IMR-90 (cell line): ENCODE measurements at regions not wholly inside any gene's neighbourhood (a gene's known extent, or its start where the extent isn't known, plus 50 kb on each side); places are given as distances from the start of the nearest gene placed in this dataset.

Experiments
- ATAC-seq: fragments of 200-7000 bp; cut with Tn5 transposase; 2 replicates; pipeline ENCODE4 v1.9.1; 2020; ENCODE audit warnings: low read depth, mild to moderate bottlenecking, moderate library complexity
- BruUV-seq: library from RNA; stranded (reverse); fragments of 400-500 nt; replicated peaks from 2 replicates; lab custom pipeline; 2021; lab: Mats Ljungman, UMichigan
- CTCF ChIA-PET: fragments of 300-600 bp; formaldehyde crosslinking; extraction: SDS; loops from one replicate; lab custom pipeline; 2021; ENCODE audit warnings: antibody characterized with exemption; lab: Yijun Ruan, JAX
- POLR2A ChIA-PET: fragments of 300-600 bp; sonication (Branson Sonifier 250); formaldehyde crosslinking; loops from one replicate; lab custom pipeline; 2022; ENCODE audit warnings: antibody characterized with exemption; ENCODE audit not compliant: unreplicated experiment; lab: Charles Lee
- DNase-seq: peaks from one replicate; pipeline ENCODE4 v3.0.0; 2013
- H2AFZ ChIP-seq: replicated peaks from 2 replicates; pipeline ENCODE3; 2013; ENCODE audit warnings: low read length, mild to moderate bottlenecking; ENCODE audit not compliant: poor library complexity
- H2AK5ac ChIP-seq: 2 replicates; pipeline ENCODE4 v1.6.1; 2013; ENCODE audit warnings: low read depth, low read length, inconsistent platforms
- H2AK9ac ChIP-seq: replicated peaks from 2 replicates; pipeline ENCODE3; 2013; ENCODE audit warnings: mild to moderate bottlenecking, low read depth, low read length, moderate library complexity; ENCODE audit not compliant: poor library complexity
- H2BK120ac ChIP-seq: 2 replicates; pipeline ENCODE4 v1.6.1; 2013; ENCODE audit warnings: low read depth, low read length, inconsistent platforms
- H2BK15ac ChIP-seq: 3 replicates; pipeline ENCODE4 v1.6.1; 2013; ENCODE audit warnings: low read depth, low read length, inconsistent platforms
- H2BK20ac ChIP-seq: 2 replicates; pipeline ENCODE4 v1.6.1; 2013; ENCODE audit warnings: low read depth, mild to moderate bottlenecking, inconsistent platforms, low read length, moderate library complexity
- H2BK5ac ChIP-seq: 2 replicates; pipeline ENCODE4 v1.6.1; 2013; ENCODE audit warnings: mild to moderate bottlenecking, low read depth, low read length, inconsistent platforms; ENCODE audit not compliant: poor library complexity, severe bottlenecking
- H3K14ac ChIP-seq: replicated peaks from 2 replicates; pipeline ENCODE4 v1.6.1; 2013; ENCODE audit warnings: low read depth, low read length, inconsistent platforms
- H3K18ac ChIP-seq: 2 replicates; pipeline ENCODE4 v1.6.1; 2013; ENCODE audit warnings: low read depth, low read length, control low read depth
- H3K23ac ChIP-seq: 2 replicates; pipeline ENCODE4 v1.6.1; 2013; ENCODE audit warnings: low read depth, low read length, inconsistent platforms
- H3K27ac ChIP-seq: 2 replicates; pipeline ENCODE4 v1.5.1; 2013; ENCODE audit warnings: mild to moderate bottlenecking, control low read depth, low read length; ENCODE audit not compliant: insufficient read depth
- H3K27me3 ChIP-seq: 2 replicates; pipeline ENCODE4 v1.6.1; 2013; ENCODE audit warnings: low read length; ENCODE audit not compliant: control insufficient read depth, insufficient read depth
- H3K36me3 ChIP-seq: 2 replicates; pipeline ENCODE4 v1.6.1; 2013; ENCODE audit warnings: low read length, mixed read lengths; ENCODE audit not compliant: control insufficient read depth, insufficient read depth
- H3K4ac ChIP-seq: 2 replicates; pipeline ENCODE4 v1.6.1; 2013; ENCODE audit warnings: low read depth, low read length, inconsistent platforms
- H3K4me1 ChIP-seq: 2 replicates; pipeline ENCODE4 v1.6.1; 2013; ENCODE audit warnings: low read length, mixed read lengths; ENCODE audit not compliant: control insufficient read depth, insufficient read depth
- H3K4me2 ChIP-seq: 2 replicates; pipeline ENCODE4 v1.6.1; 2013; ENCODE audit warnings: low read depth, mild to moderate bottlenecking, control low read depth, low read length, moderate library complexity
- H3K4me3 ChIP-seq: 2 replicates; pipeline ENCODE4 v1.5.1; 2013; ENCODE audit warnings: low read depth, mild to moderate bottlenecking, control low read depth, low read length, moderate library complexity; ENCODE audit not compliant: insufficient read depth
- H3K56ac ChIP-seq: 2 replicates; pipeline ENCODE4 v1.6.1; 2013; ENCODE audit warnings: low read length, inconsistent platforms; ENCODE audit not compliant: insufficient read depth; ENCODE audit errors: extremely low read depth
- H3K79me1 ChIP-seq, 2 experiments: 2 replicates each; pipeline ENCODE4 v1.6.1; 2013; ENCODE audit warnings: low read length in 2 of 2, inconsistent platforms in 1 of 2, low read depth in 1 of 2
- H3K9ac ChIP-seq: 2 replicates; pipeline ENCODE4 v1.6.1; 2013; ENCODE audit warnings: low read depth, low read length, control low read depth
- H3K9me1 ChIP-seq: 2 replicates; pipeline ENCODE4 v1.6.1; 2013; ENCODE audit warnings: low read length, inconsistent platforms; ENCODE audit not compliant: insufficient read depth
- H3K9me3 ChIP-seq: 2 replicates; pipeline ENCODE4 v1.6.1; 2013; ENCODE audit warnings: low read length; ENCODE audit not compliant: control insufficient read depth, insufficient read depth
- H4K20me1 ChIP-seq: 2 replicates; pipeline ENCODE4 v1.6.1; 2013; ENCODE audit warnings: low read length, inconsistent platforms; ENCODE audit not compliant: insufficient read depth
- H4K5ac ChIP-seq: 2 replicates; pipeline ENCODE4 v1.6.1; 2013; ENCODE audit warnings: mild to moderate bottlenecking, low read depth, low read length, control low read depth
- H4K8ac ChIP-seq, 2 experiments: 2 replicates each; pipeline ENCODE4 v1.6.1; 2013; ENCODE audit warnings: low read depth in 2 of 2, low read length in 2 of 2, control low read depth in 1 of 2, inconsistent platforms in 1 of 2
- H4K91ac ChIP-seq: 2 replicates; pipeline ENCODE4 v1.6.1; 2013; ENCODE audit warnings: low read depth, low read length, inconsistent platforms; ENCODE audit not compliant: insufficient read depth
- BHLHE40 ChIP-seq: fragments of 150-350 bp; IDR thresholded peaks from 2 replicates; pipeline ENCODE4 v1.6.1; 2016; ENCODE audit warnings: mild to moderate bottlenecking, low read depth, low read length
- CEBPB ChIP-seq: IDR thresholded peaks from 2 replicates; pipeline ENCODE4 v1.6.1; 2012; ENCODE audit warnings: low read depth, low read length, improper control_type of control experiment
- CHD1 ChIP-seq: IDR thresholded peaks from 2 replicates; pipeline ENCODE4 v1.6.1; 2012; ENCODE audit warnings: low read depth, low read length, improper control_type of control experiment
- FOS ChIP-seq: fragments of 150-350 bp; IDR thresholded peaks from 2 replicates; pipeline ENCODE4 v1.6.1; 2016; ENCODE audit warnings: low read depth, low read length
- MAFK ChIP-seq: IDR thresholded peaks from 2 replicates; pipeline ENCODE4 v1.6.1; 2012; ENCODE audit warnings: low read depth, low read length, improper control_type of control experiment
- MAZ ChIP-seq: IDR thresholded peaks from 2 replicates; pipeline ENCODE4 v1.6.1; 2012; ENCODE audit warnings: low read depth, mild to moderate bottlenecking, low read length, improper control_type of control experiment, moderate library complexity, borderline replicate concordance
- MXI1 ChIP-seq: IDR thresholded peaks from 2 replicates; pipeline ENCODE4 v1.6.1; 2012; ENCODE audit warnings: low read depth, mild to moderate bottlenecking, low read length, moderate library complexity, borderline replicate concordance
- NFE2L2 ChIP-seq: fragments of 150-350 bp; IDR thresholded peaks from 2 replicates; pipeline ENCODE4 v1.6.1; 2016; ENCODE audit warnings: low read depth, mild to moderate bottlenecking, low read length
- POLR2A ChIP-seq: IDR thresholded peaks from 2 replicates; pipeline ENCODE4 v1.6.1; 2012; ENCODE audit warnings: mild to moderate bottlenecking, low read depth, low read length
- RAD21 ChIP-seq: IDR thresholded peaks from 2 replicates; pipeline ENCODE4 v1.6.1; 2012; ENCODE audit warnings: low read length, improper control_type of control experiment
- RCOR1 ChIP-seq: IDR thresholded peaks from 2 replicates; pipeline ENCODE4 v1.6.1; 2012; ENCODE audit warnings: mild to moderate bottlenecking, low read length, improper control_type of control experiment; ENCODE audit not compliant: insufficient replicate concordance
- RFX5 ChIP-seq: IDR thresholded peaks from 2 replicates; pipeline ENCODE4 v1.8.0; 2012; ENCODE audit warnings: low read depth, mild to moderate bottlenecking, low read length, moderate library complexity
- SMC3 ChIP-seq: fragments of 150-350 bp; IDR thresholded peaks from 2 replicates; pipeline ENCODE4 v1.6.1; 2016; ENCODE audit warnings: low read depth, mild to moderate bottlenecking, antibody characterized with exemption, low read length, moderate library complexity
- WGBS, 2 experiments: methylation state at CpG; one replicate each; pipeline versions ENCODE4 v1.1.5 to v1.1.7; 2013; ENCODE audit warnings: missing lambda C conversion rate in 2 of 2; ENCODE audit not compliant: insufficient read length in 1 of 2; ENCODE audit errors: extremely low coverage in 2 of 2; 5-methylcytosine and 5-hydroxymethylcytosine counted together
- dilution Hi-C: fragments of 300-500 bp; cut with HindIII; formaldehyde crosslinking; loops from one replicate; pipeline ENCODE4 v1.14.3; 2018; ENCODE audit warnings: low sequenced_read_pairs; ENCODE audit not compliant: unreplicated experiment
- in situ Hi-C: fragments of 300-500 bp; cut with MboI; formaldehyde crosslinking; loops from 3 replicates; pipeline ENCODE4 v1.14.3; 2019; ENCODE audit warnings: low sequenced_read_pairs, inconsistent platforms, mixed read lengths
- intact Hi-C: fragments of 100-400 bp; cut with micrococcal nuclease; formaldehyde crosslinking; loops from 2 replicates; pipeline ENCODE4 v1.10.0; 2022
- TF ChIP-seq, protein P1 (sequence below): fragments of 150-350 bp; IDR thresholded peaks from 2 replicates; pipeline ENCODE4 v1.6.1; 2017; ENCODE audit warnings: mild to moderate bottlenecking, antibody characterized with exemption, low read length, low read depth
- TF ChIP-seq, protein P2 (sequence below): fragments of 150-350 bp; IDR thresholded peaks from 2 replicates; pipeline ENCODE4 v1.6.1; 2016; ENCODE audit warnings: low read depth, mild to moderate bottlenecking, low read length, moderate library complexity, borderline replicate concordance
- TF ChIP-seq, protein P3 (sequence below): conservative IDR thresholded peaks from 2 replicates; pipeline ENCODE4 v1.5.1; 2012; ENCODE audit warnings: mild to moderate bottlenecking, low read depth, low read length, improper control_type of control experiment

DNA sequence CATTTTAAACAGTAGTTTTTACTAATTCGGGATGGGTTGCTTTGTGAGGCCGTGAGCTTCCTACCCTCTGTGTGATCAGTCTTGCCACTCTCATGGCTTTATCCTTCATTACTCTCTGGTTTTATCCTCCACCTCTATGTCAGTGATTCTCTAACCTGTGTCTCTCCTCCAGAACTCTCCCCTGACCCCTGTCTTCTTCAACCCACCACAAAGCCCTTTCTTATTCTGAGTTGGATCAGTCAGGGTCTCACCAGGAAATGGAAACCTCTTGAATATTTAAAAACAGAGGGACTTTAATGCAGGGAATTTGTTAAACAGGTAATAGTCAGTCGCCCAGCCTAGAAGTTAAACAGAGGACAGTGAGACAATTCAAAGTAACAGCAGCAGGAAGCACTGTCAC lies 64.2 kb upstream of the ADPGK start:
- H3K18ac ChIP-seq: no peak overlapping the region
- DNase-seq: no peak
- no peak overlapping the region for H2BK120ac ChIP-seq
- H4K20me1 ChIP-seq: no peaks in the 10 kb centered on the region
- ChIA-PET POLR2A (no interaction called here), CTCF (no interaction called here)
- no peak overlapping the region for H4K8ac ChIP-seq
- H4K5ac ChIP-seq: no peak overlapping the region
- in situ Hi-C loops: no loop called here
- H3K9me1 ChIP-seq: no peaks in the 10 kb centered on the region
- H3K4me2 ChIP-seq: no peak overlapping the region
- H2AK9ac ChIP-seq: no peak overlapping the region
- peaks cover 26% of the 10 kb centered on the region for H3K27me3 ChIP-seq
- WGBS, 2 experiments: no CpG with 5 or more reads among the region's 3 CpGs
- H2BK20ac ChIP-seq: no peak overlapping the region
- no peaks in the 10 kb centered on the region for H3K36me3 ChIP-seq
- H3K4me1 ChIP-seq: no peaks in the 10 kb centered on the region
- H3K14ac ChIP-seq: no peak overlapping the region
- H3K4me3 ChIP-seq: no peak overlapping the region
- no peaks in the 10 kb centered on the region for H3K9me3 ChIP-seq
- H3K79me1 ChIP-seq: no peaks in the 10 kb centered on the region
- no peak overlapping the region for H3K23ac ChIP-seq
- H2BK5ac ChIP-seq: no peak overlapping the region
- no TSS peak for BruUV-seq
- no peak overlapping the region for H2AK5ac ChIP-seq
- dilution Hi-C loops: no loop called here
- H3K4ac ChIP-seq: no peak overlapping the region
- H2AFZ ChIP-seq: no peak overlapping the region
- intact Hi-C loops: no loop called here
- no peak overlapping the region for H2BK15ac ChIP-seq
- H4K91ac ChIP-seq: no peak overlapping the region
- H3K27ac ChIP-seq: no peak overlapping the region
- no peak overlapping the region for H3K9ac ChIP-seq
- H3K56ac ChIP-seq: no peak overlapping the region
- ATAC-seq: no peak
- TF ChIP-seq, protein P1, sequence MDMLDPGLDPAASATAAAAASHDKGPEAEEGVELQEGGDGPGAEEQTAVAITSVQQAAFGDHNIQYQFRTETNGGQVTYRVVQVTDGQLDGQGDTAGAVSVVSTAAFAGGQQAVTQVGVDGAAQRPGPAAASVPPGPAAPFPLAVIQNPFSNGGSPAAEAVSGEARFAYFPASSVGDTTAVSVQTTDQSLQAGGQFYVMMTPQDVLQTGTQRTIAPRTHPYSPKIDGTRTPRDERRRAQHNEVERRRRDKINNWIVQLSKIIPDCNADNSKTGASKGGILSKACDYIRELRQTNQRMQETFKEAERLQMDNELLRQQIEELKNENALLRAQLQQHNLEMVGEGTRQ: no peak
- TF ChIP-seq POLR2A: no peak
- TF ChIP-seq NFE2L2: no peak
- no peak for TF ChIP-seq MAFK
- no peak for TF ChIP-seq RCOR1
- no peak for TF ChIP-seq BHLHE40
- no peak for TF ChIP-seq CEBPB
- TF ChIP-seq RFX5: no peak
- TF ChIP-seq, protein P2, sequence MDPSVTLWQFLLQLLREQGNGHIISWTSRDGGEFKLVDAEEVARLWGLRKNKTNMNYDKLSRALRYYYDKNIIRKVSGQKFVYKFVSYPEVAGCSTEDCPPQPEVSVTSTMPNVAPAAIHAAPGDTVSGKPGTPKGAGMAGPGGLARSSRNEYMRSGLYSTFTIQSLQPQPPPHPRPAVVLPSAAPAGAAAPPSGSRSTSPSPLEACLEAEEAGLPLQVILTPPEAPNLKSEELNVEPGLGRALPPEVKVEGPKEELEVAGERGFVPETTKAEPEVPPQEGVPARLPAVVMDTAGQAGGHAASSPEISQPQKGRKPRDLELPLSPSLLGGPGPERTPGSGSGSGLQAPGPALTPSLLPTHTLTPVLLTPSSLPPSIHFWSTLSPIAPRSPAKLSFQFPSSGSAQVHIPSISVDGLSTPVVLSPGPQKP: no peak
- TF ChIP-seq MAZ: no peak
- no peak for TF ChIP-seq RAD21
- TF ChIP-seq SMC3: no peak
- TF ChIP-seq CHD1: no peak
- no peak for TF ChIP-seq MXI1
- TF ChIP-seq FOS: no peak
- TF ChIP-seq, protein P3, sequence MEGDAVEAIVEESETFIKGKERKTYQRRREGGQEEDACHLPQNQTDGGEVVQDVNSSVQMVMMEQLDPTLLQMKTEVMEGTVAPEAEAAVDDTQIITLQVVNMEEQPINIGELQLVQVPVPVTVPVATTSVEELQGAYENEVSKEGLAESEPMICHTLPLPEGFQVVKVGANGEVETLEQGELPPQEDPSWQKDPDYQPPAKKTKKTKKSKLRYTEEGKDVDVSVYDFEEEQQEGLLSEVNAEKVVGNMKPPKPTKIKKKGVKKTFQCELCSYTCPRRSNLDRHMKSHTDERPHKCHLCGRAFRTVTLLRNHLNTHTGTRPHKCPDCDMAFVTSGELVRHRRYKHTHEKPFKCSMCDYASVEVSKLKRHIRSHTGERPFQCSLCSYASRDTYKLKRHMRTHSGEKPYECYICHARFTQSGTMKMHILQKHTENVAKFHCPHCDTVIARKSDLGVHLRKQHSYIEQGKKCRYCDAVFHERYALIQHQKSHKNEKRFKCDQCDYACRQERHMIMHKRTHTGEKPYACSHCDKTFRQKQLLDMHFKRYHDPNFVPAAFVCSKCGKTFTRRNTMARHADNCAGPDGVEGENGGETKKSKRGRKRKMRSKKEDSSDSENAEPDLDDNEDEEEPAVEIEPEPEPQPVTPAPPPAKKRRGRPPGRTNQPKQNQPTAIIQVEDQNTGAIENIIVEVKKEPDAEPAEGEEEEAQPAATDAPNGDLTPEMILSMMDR: no peak
